ENCODE measurements at regions not wholly inside any gene's neighbourhood (a gene's known extent, or its start where the extent isn't known, plus 50 kb on each side); places are given as distances from the start of the nearest gene placed in this dataset.

DNA sequence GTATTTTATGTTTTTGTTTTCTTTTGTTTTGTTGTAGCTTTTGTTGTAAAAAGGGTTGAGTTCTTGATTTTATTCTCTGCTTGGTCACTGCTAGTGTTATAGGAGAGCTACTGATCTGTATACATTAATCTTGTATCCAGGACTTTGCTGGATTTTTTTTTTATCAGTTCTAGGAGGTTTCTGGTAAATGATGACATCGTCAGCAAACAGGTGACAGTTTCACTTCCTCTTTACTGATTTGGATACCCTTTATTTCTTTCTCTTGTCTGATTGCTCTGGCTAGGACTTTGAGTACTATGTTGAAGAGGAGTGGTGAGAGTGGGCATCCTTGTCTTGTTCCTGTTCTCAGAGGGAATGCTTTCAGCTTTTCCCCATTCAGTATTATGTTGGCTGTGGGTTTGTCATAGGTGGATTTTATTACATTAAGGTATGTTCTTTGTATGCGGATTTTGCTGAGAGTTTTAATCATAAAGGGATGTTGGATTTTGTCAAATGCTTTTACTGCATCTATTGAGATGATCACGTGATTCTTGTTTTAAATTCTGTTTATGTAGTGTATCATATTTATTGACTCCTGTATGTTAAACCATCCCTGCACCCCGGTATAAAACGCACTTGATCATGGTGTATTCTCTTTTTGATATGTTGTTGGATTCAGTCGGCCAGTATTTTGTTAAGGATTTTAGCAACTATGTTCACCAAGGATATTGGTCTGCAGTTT, 905.7 kb downstream of the LTN1 start:
- TF ChIP-seq POLR2A (IDR thresholded peaks at IDR 0.05; ENCODE audit: low read length) (no peak), GATA1 (IDR thresholded peaks at IDR 0.05; ENCODE audit: low read depth, low read length) (no peak)
